Lung microvascular endothelial cell (primary cell): ENCODE measurements at regions not wholly inside any gene's neighbourhood (a gene's known extent, or its start where the extent isn't known, plus 50 kb on each side); places are given as distances from the start of the nearest gene placed in this dataset.
"Not testable (repeated sequence)": the region's sequence is repeated elsewhere in the genome, so short reads cannot be mapped to it uniquely, and the experiment has no call there.

Experiments
- DNase-seq, 2 donors: peaks; one replicate each; pipeline versions ENCODE4 v3.0.0 to v3.0.0-alpha.2; 2010; ENCODE audit warnings: low read depth in 2 of 2

DNA sequence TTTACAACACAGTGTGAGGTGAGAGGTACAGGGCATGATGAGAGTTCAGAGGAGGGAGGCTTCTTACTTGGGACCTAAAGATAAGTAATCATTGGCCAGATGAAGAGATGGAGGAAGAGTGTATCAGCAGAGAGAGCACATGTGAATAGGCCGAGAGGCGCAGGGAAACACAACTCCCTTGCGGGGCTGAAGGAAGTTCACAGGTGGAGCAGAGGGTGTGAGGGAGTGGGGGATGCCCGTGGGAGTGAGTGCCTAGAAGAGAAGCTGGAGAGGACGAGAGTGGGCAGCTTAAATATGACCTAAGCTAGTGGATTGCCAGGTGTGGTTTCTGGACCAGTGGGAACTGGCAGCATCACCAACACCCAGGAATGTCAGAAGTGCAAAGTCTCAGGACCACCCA is 98.2 kb upstream of the TBC1D5 start:
- no peak for DNase-seq

DNA sequence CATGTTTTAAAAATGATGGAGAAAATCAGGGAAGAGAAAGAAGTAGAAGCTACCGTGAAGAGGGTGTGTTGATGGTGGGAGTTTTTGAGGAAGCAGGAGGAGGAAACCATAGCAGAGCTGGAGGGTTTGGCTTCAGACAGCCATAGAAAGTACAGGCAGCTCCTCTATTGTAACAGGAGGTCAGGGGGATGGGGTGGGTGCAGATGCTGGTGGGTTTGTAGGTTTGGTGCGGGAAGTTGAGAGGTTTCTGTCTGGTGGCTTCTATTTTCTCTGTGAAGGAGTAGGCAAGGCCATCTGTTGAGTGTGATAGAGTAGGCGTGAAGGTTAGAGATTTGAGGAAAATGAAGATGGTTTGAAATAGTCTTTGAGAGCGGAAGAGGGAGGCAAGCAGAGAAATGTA is 97.7 kb upstream of the TBC1D5 start:
- DNase-seq, result no peak

DNA sequence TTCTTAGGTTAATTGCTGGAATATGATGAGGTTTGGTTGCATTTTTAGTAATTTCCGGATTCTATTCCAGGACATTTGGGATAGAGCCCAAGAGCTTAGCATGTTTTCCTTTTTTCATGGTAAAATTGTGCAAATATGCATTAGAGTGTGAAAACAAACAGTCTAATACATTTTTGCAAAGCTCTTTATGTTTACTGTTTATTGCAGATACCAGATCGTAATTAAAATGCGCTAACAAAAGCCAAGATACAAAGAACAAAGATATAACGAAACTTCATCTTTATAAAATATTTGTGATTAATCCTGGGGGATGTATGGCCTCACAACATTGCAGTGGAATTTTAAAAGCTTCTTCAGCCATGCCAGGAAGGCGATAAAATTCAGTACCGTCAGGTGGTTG is 94.5 kb upstream of the TBC1D5 start:
- DNase-seq, result no peak

DNA sequence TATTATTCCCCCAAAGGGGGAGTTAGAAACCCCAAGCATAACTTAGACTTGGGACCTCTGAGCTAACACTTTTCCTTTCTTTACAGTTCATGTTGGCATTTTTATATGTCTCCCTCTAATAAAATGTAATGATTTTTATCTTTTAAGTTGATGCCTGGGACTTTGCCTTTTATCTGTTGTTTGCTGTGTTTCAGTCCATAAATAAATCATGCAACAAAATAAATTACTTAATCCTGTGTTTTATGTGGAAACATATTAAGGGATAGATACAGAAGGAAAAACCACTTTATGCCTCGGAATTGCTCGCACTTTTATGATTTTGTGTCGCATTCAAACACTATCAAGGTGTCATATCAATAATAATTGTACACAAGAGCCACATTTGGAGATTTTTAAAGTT is 93.7 kb upstream of the TBC1D5 start:
- no peak for DNase-seq

DNA sequence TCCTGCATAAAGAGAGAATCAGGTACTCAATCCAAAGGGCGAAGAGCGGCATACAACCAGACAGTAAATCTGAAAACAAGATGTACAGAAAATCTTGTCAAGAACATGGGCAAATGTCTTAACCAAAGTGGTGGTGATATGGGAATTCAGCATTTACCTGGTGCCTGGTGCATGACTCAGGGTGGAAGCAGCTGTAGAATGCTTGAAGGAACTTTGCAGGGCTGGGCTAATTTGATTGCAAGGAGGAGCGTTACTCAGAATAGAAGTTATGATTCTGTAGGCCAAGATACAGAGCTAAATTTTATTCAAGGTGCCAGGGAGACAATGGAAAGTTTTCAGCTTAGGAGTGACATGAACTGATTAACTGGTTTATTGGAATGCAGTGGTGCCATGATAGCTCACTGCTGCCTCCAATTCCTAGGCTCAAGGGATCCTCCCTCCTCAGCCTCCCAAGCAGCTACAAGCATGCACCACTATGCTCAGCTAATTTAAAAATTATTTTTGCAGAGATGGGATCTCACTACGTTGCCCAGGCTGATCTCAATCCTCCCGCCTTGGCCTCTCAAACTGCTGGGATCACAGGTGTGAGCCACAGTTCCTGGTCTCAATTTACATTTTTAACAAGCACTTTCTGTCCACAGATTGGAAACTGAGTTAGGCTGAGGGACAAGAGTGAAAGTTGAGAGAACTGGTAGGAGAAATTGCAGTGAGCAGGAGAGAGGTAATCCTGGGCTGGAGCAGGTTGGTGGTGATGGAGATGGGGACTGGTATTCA is 91.5 kb upstream of the TBC1D5 start:
- no peak for DNase-seq

DNA sequence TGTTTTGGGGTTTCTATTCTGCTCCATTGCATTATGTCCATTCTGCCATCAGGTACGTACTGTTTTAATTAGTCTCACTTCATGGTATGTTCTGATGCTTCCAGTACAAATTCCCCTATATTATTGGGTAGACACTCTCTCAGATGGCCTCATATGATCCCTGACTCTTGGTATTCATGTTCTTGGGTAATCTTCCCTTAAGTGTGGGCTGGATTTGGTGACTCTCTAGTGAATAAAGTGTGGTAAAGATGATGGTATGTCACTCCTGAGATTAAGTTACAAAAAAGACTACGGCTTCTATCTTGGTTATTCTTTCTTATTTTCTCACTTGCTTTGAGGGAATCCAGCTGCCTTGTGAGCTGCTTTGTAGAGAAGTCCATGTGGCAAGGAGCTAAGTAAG is 89.6 kb upstream of the TBC1D5 start:
- no peak for DNase-seq

DNA sequence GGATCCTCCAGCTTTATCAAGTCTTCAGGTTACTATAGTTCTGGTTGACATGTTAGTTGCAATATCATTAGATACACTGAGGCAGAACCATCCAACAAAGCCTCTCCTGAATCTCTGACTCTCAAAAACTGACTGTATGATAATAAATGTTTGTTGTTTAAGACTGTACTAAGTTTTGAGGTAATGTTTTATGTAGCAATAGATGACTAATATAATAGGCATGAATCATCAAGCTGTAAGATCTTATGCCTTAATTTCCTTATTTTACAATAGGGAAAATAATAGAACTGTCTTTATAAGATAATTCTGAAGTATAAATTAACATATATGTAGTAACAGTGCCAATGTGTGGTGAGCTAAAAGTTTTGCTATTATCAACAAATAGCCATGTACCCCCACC is 88.9 kb upstream of the TBC1D5 start:
- DNase-seq, result no peak

DNA sequence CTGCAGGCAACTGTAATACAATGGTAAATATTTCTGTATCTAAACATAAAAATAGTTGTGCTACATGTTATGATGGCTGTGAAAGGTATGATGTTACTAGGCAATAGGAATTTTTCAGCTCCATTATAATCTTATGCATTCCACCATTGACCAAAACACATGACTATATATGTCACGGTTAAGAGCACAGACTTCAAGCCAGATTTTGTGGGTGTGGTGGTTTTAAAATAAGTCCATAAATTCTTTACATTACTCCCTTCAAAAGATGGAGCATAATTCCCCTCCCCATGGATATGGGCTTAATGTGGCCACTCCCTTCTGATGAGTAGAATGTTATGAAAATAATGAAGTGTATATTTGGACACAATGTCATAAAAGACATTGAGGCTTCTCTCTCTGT is 88.4 kb upstream of the TBC1D5 start:
- DNase-seq, result no peak

DNA sequence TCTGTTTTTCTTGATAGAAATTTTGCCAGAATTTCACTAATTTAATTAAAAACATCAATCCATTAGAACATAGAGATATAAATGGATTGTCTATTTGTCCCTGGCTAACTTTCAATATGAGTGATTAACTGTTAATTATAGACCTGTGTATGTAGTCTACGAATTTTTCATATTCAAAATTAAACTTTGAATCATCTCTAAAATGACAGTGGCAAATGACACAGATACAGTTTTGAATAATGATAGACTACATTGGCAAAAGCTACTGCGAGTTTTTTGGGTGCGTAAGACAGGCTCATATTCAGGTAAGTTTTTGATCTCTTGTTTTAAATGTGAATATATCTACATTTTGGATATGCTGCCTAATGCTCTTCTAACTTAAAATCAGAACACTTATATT is 86.0 kb upstream of the TBC1D5 start:
- DNase-seq, result no peak

DNA sequence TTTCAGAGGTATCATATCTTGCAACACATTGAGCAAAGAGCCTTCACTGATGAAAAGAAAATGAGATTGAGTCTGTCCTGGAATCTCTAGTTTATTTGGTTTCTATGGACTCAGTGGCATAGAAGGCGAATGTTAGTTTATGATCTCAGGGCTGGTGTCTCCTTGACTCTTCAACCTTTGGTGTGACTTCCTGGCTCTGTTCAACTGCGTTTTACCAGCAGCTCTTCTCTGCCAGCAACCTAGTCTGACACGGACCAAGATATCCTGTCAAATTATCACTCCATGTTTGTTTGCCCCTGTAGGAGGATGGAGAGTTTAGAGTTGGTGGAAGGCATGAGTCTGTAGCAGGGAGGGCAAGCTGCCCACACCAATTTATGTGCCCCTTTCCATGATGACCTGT is 82.9 kb upstream of the TBC1D5 start:
- DNase-seq, result no peak

DNA sequence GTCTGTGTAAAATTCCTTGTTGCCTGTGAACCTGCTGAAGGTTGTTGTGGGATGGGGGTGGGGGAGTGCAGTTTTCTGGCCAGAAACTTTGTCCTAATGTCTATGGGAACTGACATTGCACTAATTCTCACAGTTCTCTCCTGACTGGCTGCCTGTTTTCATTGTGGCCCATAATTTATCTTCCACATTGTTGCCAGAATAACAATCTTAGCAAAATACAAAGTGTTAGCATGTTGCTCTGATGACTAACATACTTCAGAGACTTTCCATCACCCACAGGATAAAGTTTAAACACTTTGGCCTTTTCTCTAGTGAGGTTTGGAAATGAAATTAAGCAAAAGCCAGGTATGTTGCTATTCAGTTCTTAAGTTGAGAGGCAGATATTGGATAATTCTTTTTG is 81.4 kb upstream of the TBC1D5 start:
- no peak for DNase-seq

DNA sequence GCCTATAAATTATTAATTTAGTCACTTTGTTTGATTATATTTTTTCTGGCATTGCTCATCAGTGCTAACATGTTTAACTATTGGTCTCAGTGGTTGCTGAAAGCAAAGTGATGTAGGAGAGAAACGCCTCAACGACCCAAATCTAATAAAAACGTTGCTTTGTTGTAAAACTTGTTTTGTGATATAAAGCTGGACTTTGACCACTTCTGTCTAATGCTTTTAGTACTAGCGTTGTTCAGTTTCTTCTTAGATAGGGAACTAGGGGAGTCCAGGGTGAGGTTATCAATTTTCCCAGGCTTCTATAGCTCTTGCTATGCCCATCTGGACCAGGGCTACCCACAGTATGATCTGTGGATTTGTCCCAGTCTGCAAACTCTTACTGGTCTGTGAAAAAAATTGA is 80.6 kb upstream of the TBC1D5 start:
- DNase-seq, result no peak

DNA sequence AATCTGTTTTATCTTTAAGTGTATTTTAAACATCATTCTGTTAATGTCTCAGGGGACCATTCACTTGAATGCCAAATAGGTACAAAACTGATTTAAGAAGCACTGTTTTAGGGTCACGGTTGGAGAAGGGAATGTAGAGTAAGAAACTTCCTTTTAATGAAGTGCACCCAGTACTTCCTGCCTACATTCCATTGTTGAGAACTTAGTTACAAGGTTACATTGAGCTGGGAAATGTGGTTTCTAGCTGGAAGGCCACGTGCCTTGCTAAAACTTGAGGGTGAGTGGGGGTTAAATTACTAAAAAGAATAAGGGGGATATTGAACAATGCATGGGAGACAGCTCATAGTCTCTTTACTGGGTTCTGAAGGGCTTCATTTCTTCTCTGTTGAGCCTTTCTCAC is 78.3 kb upstream of the TBC1D5 start:
- no peak for DNase-seq

DNA sequence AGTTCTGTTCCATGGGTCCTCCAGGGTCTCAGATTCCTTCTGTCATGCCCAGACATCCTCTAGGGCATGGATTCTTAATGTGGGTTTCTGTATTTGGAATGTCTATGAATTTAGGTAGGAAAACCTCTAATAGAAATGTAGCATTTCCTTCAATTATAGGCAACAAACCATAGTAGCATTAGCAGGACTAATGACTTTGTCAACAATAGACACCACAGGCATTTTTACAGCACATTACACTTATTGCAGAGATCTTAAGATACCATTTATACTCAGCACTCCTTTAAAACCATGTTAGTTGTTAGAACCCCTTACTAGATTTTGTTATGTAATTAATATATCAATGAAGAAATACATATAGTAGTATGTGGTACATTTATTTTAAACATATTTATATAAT is 77.8 kb upstream of the TBC1D5 start:
- DNase-seq, result no peak

DNA sequence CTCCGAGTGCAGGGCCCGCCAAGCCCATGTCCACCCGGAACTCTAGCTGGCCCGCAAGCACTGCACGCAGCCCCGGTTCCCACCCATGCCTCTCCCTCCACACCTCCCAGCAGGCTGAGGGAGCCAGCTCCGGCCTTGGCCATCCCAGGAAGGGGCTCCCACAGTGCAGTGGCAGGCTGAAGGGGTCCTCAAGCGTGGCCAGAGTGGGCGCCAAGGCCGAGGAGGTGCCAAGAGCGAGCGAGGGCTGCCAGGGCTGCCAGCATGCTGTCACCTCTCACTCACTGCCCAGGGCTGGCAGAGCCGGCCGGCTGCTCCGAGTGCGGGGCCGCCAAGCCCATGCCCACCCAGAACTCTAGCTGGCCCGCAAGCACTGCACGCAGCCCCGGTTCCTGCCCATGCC is 75.5 kb upstream of the TBC1D5 start:
- not testable (repeated sequence) for DNase-seq

DNA sequence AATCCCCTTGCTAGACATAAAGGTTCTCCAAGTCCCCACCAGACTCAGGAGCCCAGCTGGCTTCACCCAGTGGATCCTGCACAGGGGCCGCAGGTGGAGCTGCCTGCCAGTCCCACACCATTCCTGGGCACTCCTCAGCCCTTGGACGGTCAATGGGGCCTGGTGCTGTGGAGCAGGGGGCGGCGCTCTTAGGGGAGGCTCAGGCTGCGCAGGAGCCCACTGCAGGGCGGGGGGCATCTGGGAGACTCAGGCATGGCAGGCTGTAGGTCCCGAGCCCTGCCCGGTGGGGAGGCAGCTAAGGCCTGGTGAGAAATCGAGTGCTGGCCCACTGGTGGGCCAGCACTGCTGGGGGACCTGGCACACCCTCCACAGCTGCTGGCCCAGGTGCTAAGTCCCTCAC is 75.1 kb upstream of the TBC1D5 start:
- no peak for DNase-seq

DNA sequence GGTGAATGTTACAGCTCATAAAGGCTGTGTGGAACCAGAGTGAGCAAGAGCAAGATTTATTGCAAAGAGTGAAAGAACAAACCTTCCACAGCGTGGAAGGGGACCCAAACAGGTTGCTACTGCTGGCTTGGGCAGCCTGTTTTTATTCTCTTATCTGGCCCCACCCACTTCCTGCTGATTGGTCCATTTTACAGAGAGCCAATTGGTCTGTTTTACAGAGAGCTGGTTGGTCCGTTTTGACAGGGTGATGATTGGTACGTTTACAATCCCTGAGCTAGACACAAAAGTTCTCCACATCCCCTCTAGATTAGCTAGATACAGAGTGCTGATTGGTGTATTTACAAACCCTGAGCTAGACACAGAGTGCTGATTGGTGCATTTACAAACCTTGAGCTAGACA is 74.4 kb upstream of the TBC1D5 start:
- not testable (repeated sequence) for DNase-seq

DNA sequence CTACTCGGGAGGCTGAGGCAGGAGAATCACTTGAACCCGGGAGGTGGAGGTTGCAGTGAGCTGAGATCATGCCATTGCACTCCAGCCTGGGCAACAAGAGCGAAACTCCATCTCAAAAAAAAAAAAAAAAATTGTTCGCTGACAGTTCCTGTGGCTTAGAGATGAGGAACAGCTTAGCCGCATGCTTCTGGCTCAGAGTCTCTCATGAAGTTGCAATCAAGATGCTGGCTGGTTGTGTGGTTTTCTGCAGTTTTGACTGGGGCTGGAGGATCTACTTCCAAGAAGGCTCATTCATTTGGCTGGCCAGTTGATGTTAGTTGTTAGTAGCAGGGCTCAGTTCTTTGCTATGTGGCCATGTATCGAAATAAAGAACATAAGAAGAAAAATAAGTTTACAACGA is 69.9 kb upstream of the TBC1D5 start:
- DNase-seq, result not testable (repeated sequence)

DNA sequence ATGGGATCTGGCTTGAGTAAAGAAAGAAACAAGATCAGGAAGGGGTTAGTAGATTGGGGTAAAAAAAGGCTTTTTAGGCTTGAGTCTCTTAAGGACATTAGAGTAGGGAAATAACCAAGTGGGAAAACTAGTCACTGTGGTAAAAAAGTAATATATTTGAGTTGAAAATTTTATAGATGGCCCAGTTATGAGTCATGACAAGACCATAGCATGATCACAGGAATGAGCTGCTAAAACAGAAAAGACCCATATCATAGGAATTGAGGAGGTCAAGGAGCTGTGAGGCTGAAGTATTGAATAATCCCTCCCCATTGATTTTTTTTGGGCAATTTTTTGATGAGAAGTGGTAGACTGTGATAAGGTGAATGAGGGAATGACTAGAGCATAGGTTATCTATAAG is 69.2 kb upstream of the TBC1D5 start:
- DNase-seq, result no peak

DNA sequence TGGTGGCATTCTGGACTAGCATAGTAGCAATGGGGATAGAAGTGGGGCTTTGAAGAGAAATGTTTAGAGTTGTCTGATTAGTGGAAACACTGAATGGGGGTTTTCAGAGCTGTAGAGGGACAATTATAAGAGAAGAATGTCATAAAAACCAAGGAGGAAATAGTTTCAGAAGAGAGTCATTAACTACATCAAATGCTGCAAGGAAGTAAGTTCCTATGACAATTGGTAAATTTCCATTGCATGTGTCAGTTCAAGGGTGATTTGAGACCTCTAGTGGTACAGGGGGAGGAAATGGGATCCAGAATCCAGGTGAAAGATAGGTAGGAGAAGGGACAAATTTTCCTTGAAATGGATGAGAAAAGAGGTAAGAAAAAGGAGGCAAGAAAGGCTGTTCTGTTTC is 68.3 kb upstream of the TBC1D5 start:
- DNase-seq, result peak; percentile 34 to 38

DNA sequence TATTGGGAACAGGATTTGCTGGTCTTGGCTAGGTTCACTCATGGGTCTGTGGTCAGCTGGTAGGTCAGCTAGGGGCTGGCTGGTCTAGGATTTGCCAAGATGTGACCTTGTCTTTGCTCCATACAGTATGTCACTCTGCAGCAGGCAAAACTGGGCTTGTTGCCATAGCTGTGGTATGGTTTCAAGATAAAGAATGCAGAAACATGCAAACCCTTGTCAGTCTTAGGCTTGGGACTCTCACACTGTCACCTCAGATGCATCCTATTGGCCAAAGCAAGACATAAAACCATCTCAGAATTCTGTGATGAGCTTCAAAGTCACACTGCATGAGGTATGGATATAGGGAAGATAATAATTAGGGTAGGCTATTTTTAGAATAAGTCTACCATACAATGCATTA is 66.6 kb upstream of the TBC1D5 start:
- DNase-seq, result no peak

DNA sequence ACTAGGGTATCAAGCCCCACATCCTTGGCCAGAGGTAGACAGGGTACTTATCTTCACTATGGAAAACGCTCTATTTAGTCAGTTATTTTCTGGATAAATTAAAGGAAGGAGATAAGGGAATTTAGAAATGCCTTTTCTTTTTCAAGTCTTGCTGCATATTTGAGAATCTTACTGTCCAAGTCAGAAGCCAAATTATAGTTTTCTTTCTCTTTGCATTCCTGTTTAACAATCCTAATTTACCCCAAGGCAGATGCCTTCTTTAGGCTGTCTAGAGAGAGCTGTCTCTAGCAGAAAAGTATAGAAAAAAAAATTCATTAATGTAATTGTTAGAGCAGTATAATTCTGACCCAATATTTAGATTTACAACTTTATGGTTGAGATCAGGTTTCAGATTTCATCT is 64.4 kb upstream of the TBC1D5 start:
- DNase-seq, result no peak

DNA sequence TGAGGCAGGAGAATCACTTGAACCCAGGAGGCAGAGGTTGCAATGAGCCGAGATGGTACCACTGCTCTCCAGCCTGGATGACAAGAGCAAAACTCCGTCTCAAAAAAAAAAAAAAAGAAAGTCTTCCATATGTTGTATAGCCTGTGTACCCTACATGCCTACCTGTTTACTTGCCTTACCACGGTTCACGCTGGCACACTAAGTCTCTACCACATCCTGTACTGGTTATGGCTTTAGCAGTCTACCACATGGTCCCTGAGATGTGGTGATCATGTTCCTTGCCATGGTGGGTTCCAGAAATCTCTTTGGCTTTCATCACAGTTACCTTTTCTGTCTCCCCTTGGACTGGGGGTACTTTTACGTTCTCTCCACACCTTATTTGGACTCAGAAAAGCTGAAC is 63.8 kb upstream of the TBC1D5 start:
- no peak for DNase-seq

DNA sequence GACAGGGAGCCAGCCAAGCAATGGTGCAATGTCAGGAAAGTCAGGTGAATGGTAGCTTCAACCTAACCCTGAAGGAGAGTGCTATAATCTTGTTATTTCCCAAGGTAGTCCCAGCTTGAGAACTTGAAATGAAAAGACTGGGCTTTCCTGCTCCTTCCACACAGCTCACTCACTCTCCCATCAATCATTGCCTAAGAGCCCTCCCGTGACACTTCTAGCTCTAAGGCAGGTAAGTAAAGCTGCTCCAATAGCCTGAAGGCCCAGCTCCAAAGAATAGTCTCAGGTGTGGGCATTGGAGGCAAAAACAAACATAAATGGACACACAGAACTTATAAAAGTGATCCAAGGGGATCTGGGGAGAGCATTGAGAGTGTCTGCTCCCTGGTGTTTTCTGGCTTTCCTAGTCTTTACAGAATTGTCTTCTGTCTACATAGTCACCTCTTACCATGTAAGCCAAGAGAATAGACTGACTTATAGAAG is 63.1 kb upstream of the TBC1D5 start:
- no peak for DNase-seq
